A673 (cell line): ENCODE measurements at regions not wholly inside any gene's neighbourhood (a gene's known extent, or its start where the extent isn't known, plus 50 kb on each side); places are given as distances from the start of the nearest gene placed in this dataset. TPM values are rescaled to one million over a fixed set of nuclear protein-coding genes. Genes with fewer than 3 reads are reported as not detected.

Experiments
- BruUV-seq: library from RNA; stranded (reverse); fragments of 400-500 nt; replicated peaks from 2 replicates; lab custom pipeline; 2021; lab: Mats Ljungman, UMichigan
- CTCF ChIA-PET: fragments of 300-600 bp; sonication (Branson Sonifier 250); formaldehyde crosslinking; loops from one replicate; lab custom pipeline; 2022; ENCODE audit warnings: antibody characterized with exemption; lab: Charles Lee
- POLR2A ChIA-PET: fragments of 300-600 bp; sonication (Branson Sonifier 250); formaldehyde crosslinking; loops from one replicate; lab custom pipeline; 2022; ENCODE audit warnings: antibody characterized with exemption; ENCODE audit not compliant: low non-redundant PET; lab: Charles Lee
- DNase-seq: peaks from one replicate; pipeline ENCODE4 v3.0.0-alpha.2; 2015; ENCODE audit warnings: low spot score
- H3K27ac ChIP-seq: fragments of 200-600 bp; sonication (generic); 2 replicates; pipeline ENCODE4 v1.5.1; 2016; ENCODE audit warnings: mixed run types, low read depth, mild to moderate bottlenecking, mixed read lengths, antibody characterized with exemption, low read length; ENCODE audit not compliant: poor library complexity, severe bottlenecking
- H3K27me3 ChIP-seq: fragments of 200-600 bp; sonication (generic); replicated peaks from 2 replicates; pipeline ENCODE4 v1.6.1; 2017; ENCODE audit warnings: mixed run types, low read depth, mild to moderate bottlenecking, mixed read lengths, antibody characterized with exemption, low read length; ENCODE audit not compliant: insufficient read depth, poor library complexity
- H3K36me3 ChIP-seq: fragments of 200-600 bp; sonication (generic); 2 replicates; pipeline ENCODE4 v1.6.1; 2016; ENCODE audit warnings: mixed run types, mild to moderate bottlenecking, mixed read lengths, antibody characterized with exemption, low read length; ENCODE audit not compliant: insufficient read depth, poor library complexity, severe bottlenecking
- H3K4me1 ChIP-seq: fragments of 200-600 bp; sonication (generic); 2 replicates; pipeline ENCODE4 v1.6.1; 2017; ENCODE audit warnings: mixed run types, mild to moderate bottlenecking, mixed read lengths, antibody characterized with exemption, low read length; ENCODE audit not compliant: insufficient read depth, poor library complexity, severe bottlenecking
- H3K4me3 ChIP-seq: fragments of 200-600 bp; sonication (generic); 2 replicates; pipeline ENCODE4 v1.5.1; 2016; ENCODE audit warnings: low read depth, mixed run types, mild to moderate bottlenecking, mixed read lengths, low read length; ENCODE audit not compliant: poor library complexity, severe bottlenecking
- H3K9me3 ChIP-seq: fragments of 200-600 bp; sonication (generic); 2 replicates; pipeline ENCODE4 v1.6.1; 2016; ENCODE audit warnings: mixed run types, low read depth, mild to moderate bottlenecking, mixed read lengths, antibody characterized with exemption, low read length; ENCODE audit not compliant: poor library complexity, severe bottlenecking
- CTCF ChIP-seq: fragments of 300-800, 200-600 bp; sonication (generic); conservative IDR thresholded peaks from 2 replicates; pipeline ENCODE4 v1.5.1; 2017; ENCODE audit warnings: low read depth, mild to moderate bottlenecking, antibody characterized with exemption, low read length, moderate library complexity, mixed read lengths
- EZH2 ChIP-seq: fragments of 200-600 bp; sonication (generic); IDR thresholded peaks from 2 replicates; pipeline ENCODE4 v1.6.1; 2017; ENCODE audit warnings: borderline replicate concordance, low read depth, mild to moderate bottlenecking, mixed read lengths, antibody characterized with exemption, low read length; ENCODE audit not compliant: poor library complexity, severe bottlenecking
- intact Hi-C: fragments of 100-400 bp; cut with micrococcal nuclease; formaldehyde crosslinking; loops from one replicate; pipeline ENCODE4 v1.10.0; 2022; ENCODE audit not compliant: unreplicated experiment
- microRNA-seq: library from miRNA; unstranded; fragments of <30 nt; microRNA quantifications from one replicate; pipeline ENCODE4 v1.2.0, GENCODE V29; 2021

GRCh38 chr2:10252224-10252623 lies 50.5 kb upstream of the HPCAL1 start:
- no peak overlapping the region for H3K4me3 ChIP-seq
- H3K9me3 ChIP-seq, result peaks cover 13% of the 10 kb centered on the region
- intact Hi-C loops, result no loop called here
- ChIA-PET CTCF (no interaction called here), POLR2A (interaction anchor here (0.7 kb wide), 1 partner anchor 111 kb away, joined by 3 read pairs; no protein-coding TSS in a partner anchor)
- TF ChIP-seq EZH2 (no peak), CTCF (no peak)
- no peaks in the 10 kb centered on the region for H3K4me1 ChIP-seq
- no TSS peak for BruUV-seq
- no peaks in the 10 kb centered on the region for H3K36me3 ChIP-seq
- no peak for DNase-seq
- H3K27me3 ChIP-seq, result no peaks in the 10 kb centered on the region
- H3K27ac ChIP-seq, result no peak overlapping the region

- no peak for DNase-seq
- Histone ChIP-seq H3K4me3 (no peak overlapping the region), H3K4me1 (no peaks in the 10 kb centered on the region), H3K27me3 (no peaks in the 10 kb centered on the region), H3K9me3 (peaks cover 13% of the 10 kb centered on the region), H3K36me3 (no peaks in the 10 kb centered on the region), H3K27ac (no peak overlapping the region)
- intact Hi-C loops, result no loop called here
- TF ChIP-seq EZH2 (no peak), CTCF (no peak)
- POLR2A ChIA-PET, result no interaction called here
- BruUV-seq, result no TSS peak
- CTCF ChIA-PET, result no interaction called here
Measured at GRCh38 chr2:10252661-10253060, 50.0 kb upstream of the HPCAL1 start.

Small RNA genes in the stretch of these regions (microRNA-seq; reads per million reads assigned to microRNA genes)
- not detected for gene MIR4261
